Panc1 (cell line): ENCODE measurements at regions not wholly inside any gene's neighbourhood (a gene's known extent, or its start where the extent isn't known, plus 50 kb on each side); places are given as distances from the start of the nearest gene placed in this dataset.

Experiments used
- ATAC-seq: fragments of 200-7000 bp; cut with Tn5 transposase; 2 replicates; pipeline ENCODE4 v1.9.1; 2020; ENCODE audit warnings: mild to moderate bottlenecking, moderate library complexity
- BruUV-seq: library from RNA; stranded (reverse); fragments of 400-500 nt; replicated peaks from 2 replicates; lab custom pipeline; 2021; lab: Mats Ljungman, UMichigan
- CTCF ChIA-PET: fragments of 300-600 bp; sonication (Branson Sonifier 250); formaldehyde crosslinking; loops from one replicate; lab custom pipeline; 2022; ENCODE audit warnings: antibody characterized with exemption; lab: Charles Lee
- POLR2A ChIA-PET: fragments of 300-600 bp; sonication (Branson Sonifier 250); formaldehyde crosslinking; loops from one replicate; lab custom pipeline; 2022; ENCODE audit warnings: antibody characterized with exemption; lab: Charles Lee
- DNase-seq: peaks from one replicate; pipeline ENCODE4 v3.0.0-alpha.2; 2010; ENCODE audit warnings: low read depth, low spot score
- H3K27ac ChIP-seq: 2 replicates; pipeline ENCODE4 v1.5.1; 2011; ENCODE audit warnings: mild to moderate bottlenecking, low read length, inconsistent platforms
- H3K27me3 ChIP-seq: fragments of 200-500 bp; sonication (Bioruptor generic); 2 replicates; pipeline ENCODE4 v1.6.0; 2014; ENCODE audit warnings: low read length, inconsistent platforms; ENCODE audit not compliant: control insufficient read depth, insufficient read depth
- H3K36me3 ChIP-seq: fragments of 200-500 bp; sonication (Bioruptor generic); 2 replicates; pipeline ENCODE4 v1.5.1; 2014; ENCODE audit warnings: inconsistent platforms, mild to moderate bottlenecking, low read length, moderate library complexity; ENCODE audit not compliant: control insufficient read depth, insufficient read depth
- H3K4me1 ChIP-seq: 2 replicates; pipeline ENCODE4 v1.5.1; 2011; ENCODE audit warnings: inconsistent platforms, mild to moderate bottlenecking, low read length, moderate library complexity; ENCODE audit not compliant: control insufficient read depth, insufficient read depth
- H3K4me3 ChIP-seq, 2 experiments: 2 replicates each; pipeline ENCODE4 v1.5.1; 2011 to 2012; ENCODE audit warnings: low read depth in 2 of 2, low read length in 2 of 2, mild to moderate bottlenecking in 2 of 2, inconsistent platforms in 1 of 2, moderate library complexity in 1 of 2
- H3K9me3 ChIP-seq: fragments of 200-500 bp; sonication (Bioruptor generic); 2 replicates; pipeline ENCODE4 v1.5.1; 2014; ENCODE audit warnings: low read depth, mild to moderate bottlenecking, inconsistent platforms, low read length, moderate library complexity; ENCODE audit not compliant: control insufficient read depth, insufficient read depth
- CTCF ChIP-seq: fragments of 450-650 bp; IDR thresholded peaks from 2 replicates; pipeline ENCODE4 v1.5.1; 2017; ENCODE audit warnings: mild to moderate bottlenecking
- POLR2AphosphoS5 ChIP-seq: IDR thresholded peaks from 2 replicates; pipeline ENCODE4 v1.6.1; 2012; ENCODE audit warnings: mild to moderate bottlenecking, low read depth, low read length, moderate library complexity
- SIN3A ChIP-seq: IDR thresholded peaks from 2 replicates; pipeline ENCODE4 v1.6.1; 2012; ENCODE audit warnings: low read depth, mild to moderate bottlenecking, low read length, moderate library complexity, borderline replicate concordance; ENCODE audit not compliant: insufficient read depth
- TCF7L2 ChIP-seq: IDR thresholded peaks from 2 replicates; pipeline ENCODE4 v1.6.1; 2011; ENCODE audit warnings: mild to moderate bottlenecking, low read depth, low read length, inconsistent platforms
- in situ Hi-C: cut with HindIII; loops from 2 replicates; pipeline ENCODE4 v1.10.0; 2016; ENCODE audit warnings: low sequenced_read_pairs, low pct_unique_long_range_greater_than_20kb
- intact Hi-C: fragments of 100-400 bp; cut with micrococcal nuclease; formaldehyde crosslinking; loops from one replicate; pipeline ENCODE4 v1.10.0; 2022; ENCODE audit not compliant: unreplicated experiment
- TF ChIP-seq, protein P1 (sequence below), 2 experiments: IDR thresholded peaks; 2 replicates each; pipeline ENCODE4 v1.6.1; 2011 to 2012; ENCODE audit warnings: low read depth in 2 of 2, control low read depth in 1 of 2, low read length in 1 of 2, mild to moderate bottlenecking in 1 of 2, moderate library complexity in 1 of 2; ENCODE audit not compliant: insufficient read depth in 1 of 2

DNA sequence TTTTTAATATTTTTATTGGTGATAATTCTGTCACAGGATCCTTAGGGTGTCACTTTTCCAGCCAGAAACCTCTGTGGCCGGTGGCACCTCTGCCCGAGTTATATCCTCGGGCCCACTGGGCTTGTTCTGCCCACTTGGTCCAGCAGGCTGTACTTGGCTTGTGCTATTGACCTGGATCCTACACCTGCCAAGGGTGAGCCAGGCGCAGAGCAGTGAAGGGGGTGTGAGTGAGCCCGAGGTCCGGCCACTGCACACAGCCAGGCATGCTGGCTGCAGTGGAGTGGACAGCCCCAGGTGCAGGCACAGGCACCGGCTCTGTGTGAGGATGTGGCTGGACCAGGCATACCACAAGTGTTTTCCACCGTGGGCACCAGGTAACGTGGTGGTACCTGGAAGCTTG lies 54.7 kb upstream of the NUDT6 start:
- ATAC-seq: no peak
- ChIA-PET POLR2A (no interaction called here), CTCF (no interaction called here)
- no peaks in the 10 kb centered on the region for H3K4me1 ChIP-seq
- DNase-seq: no peak
- in situ Hi-C loops (no loop called here), intact Hi-C loops (no loop called here)
- no peaks in the 10 kb centered on the region for H3K27me3 ChIP-seq
- H3K27ac ChIP-seq: no peak overlapping the region
- no peak for TF ChIP-seq CTCF
- no peaks in the 10 kb centered on the region for H3K9me3 ChIP-seq
- no TSS peak for BruUV-seq
- H3K36me3 ChIP-seq: no peaks in the 10 kb centered on the region; the same call in 1 of the 2 replicates
- no peak overlapping the region for H3K4me3 ChIP-seq

DNA sequence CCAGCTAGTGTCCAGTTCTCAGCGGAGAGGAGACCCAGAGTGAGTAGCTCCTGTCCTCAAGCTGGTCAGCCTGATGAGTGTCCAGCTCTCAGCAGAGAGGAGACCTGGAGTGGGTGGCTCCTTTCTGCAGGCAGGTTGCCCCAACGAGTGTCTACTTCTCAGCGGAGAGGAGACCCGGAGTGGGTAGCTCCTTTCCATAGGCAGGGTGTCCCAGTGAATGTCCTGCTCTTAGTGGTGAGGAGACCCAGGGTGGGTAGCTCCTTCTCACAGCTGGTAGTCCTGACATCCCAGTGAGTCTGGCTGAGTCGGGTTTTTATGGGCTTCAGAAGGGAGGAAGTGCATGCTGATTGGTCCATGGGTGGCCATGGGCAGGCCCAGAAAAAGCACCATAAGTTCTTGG lies 55.7 kb upstream of the NUDT6 start:
- no peak for ATAC-seq
- H3K9me3 ChIP-seq: no peaks in the 10 kb centered on the region
- BruUV-seq: no TSS peak
- TF ChIP-seq, protein P1, sequence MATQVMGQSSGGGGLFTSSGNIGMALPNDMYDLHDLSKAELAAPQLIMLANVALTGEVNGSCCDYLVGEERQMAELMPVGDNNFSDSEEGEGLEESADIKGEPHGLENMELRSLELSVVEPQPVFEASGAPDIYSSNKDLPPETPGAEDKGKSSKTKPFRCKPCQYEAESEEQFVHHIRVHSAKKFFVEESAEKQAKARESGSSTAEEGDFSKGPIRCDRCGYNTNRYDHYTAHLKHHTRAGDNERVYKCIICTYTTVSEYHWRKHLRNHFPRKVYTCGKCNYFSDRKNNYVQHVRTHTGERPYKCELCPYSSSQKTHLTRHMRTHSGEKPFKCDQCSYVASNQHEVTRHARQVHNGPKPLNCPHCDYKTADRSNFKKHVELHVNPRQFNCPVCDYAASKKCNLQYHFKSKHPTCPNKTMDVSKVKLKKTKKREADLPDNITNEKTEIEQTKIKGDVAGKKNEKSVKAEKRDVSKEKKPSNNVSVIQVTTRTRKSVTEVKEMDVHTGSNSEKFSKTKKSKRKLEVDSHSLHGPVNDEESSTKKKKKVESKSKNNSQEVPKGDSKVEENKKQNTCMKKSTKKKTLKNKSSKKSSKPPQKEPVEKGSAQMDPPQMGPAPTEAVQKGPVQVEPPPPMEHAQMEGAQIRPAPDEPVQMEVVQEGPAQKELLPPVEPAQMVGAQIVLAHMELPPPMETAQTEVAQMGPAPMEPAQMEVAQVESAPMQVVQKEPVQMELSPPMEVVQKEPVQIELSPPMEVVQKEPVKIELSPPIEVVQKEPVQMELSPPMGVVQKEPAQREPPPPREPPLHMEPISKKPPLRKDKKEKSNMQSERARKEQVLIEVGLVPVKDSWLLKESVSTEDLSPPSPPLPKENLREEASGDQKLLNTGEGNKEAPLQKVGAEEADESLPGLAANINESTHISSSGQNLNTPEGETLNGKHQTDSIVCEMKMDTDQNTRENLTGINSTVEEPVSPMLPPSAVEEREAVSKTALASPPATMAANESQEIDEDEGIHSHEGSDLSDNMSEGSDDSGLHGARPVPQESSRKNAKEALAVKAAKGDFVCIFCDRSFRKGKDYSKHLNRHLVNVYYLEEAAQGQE (IDR thresholded peaks at IDR 0.05; ENCODE audit: insufficient read depth in 1 of 2, low read depth in 2 of 2, low read length in 1 of 2): no peak
- no peak for TF ChIP-seq CTCF
- POLR2A ChIA-PET: no interaction called here
- in situ Hi-C loops: no loop called here
- no peaks in the 10 kb centered on the region for H3K36me3 ChIP-seq
- H3K27me3 ChIP-seq: no peaks in the 10 kb centered on the region
- no peak for DNase-seq
- H3K27ac ChIP-seq: no peak overlapping the region
- CTCF ChIA-PET: no interaction called here
- H3K4me3 ChIP-seq: no peak overlapping the region
- no peaks in the 10 kb centered on the region for H3K4me1 ChIP-seq
- intact Hi-C loops: no loop called here

DNA sequence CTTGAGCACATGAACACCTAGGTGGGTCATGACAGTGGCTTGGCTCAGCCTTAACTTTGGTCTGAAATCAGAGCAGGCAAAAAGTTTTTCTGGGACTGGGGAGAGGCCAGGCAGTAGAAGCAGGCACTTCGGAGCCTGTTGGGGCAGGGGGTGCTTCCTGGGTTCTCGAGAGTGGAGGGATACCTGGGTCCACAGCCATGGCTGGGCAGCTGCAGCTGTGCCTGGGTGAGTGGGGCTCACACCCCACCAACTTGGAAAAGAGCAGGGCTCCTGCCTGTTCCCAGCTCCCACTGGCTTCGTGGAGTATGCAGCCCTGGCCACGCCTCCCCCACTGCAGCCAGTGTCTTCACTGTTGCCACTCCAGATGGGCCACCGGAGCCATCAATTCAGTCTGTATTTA lies 56.4 kb upstream of the NUDT6 start:
- POLR2A ChIA-PET: no interaction called here
- intact Hi-C loops (no loop called here), in situ Hi-C loops (no loop called here)
- TF ChIP-seq POLR2AphosphoS5 (no peak), CTCF (no peak), SIN3A (no peak), TCF7L2 (no peak)
- TF ChIP-seq, protein P1 (IDR thresholded peaks at IDR 0.05; ENCODE audit: insufficient read depth in 1 of 2, low read depth in 2 of 2, low read length in 1 of 2): no peak
- CTCF ChIA-PET: no interaction called here
- Histone ChIP-seq H3K27ac (no peak overlapping the region), H3K4me1 (no peaks in the 10 kb centered on the region), H3K27me3 (no peaks in the 10 kb centered on the region), H3K36me3 (no peaks in the 10 kb centered on the region), H3K4me3 (no peak overlapping the region), H3K9me3 (no peaks in the 10 kb centered on the region)
- ATAC-seq: no peak
- BruUV-seq: no TSS peak
- no peak for DNase-seq
